ENCODE measurements at regions not wholly inside any gene's neighbourhood (a gene's known extent, or its start where the extent isn't known, plus 50 kb on each side); places are given as distances from the start of the nearest gene placed in this dataset.
"Not testable (repeated sequence)": the region's sequence is repeated elsewhere in the genome, so short reads cannot be mapped to it uniquely, and the experiment has no call there.

DNA sequence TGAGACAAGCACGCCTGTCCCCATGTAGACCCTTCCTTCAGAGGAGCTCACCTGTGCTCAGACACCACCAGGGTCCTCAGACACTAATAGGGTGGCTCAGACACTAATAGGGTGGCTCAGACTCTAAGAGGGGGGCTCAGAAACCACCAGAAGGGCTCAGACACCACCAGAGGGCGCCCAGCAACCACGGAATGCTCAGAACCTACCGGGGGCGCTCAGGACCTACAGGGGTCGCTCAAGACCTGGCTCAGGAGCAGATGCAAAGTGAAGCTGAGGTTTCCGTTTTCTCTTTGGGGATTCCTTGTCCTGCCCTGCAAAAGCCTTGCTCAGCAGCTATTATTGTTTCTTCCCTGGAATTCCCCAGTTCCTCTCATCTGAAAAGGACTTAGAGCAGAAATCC lies 172.1 kb downstream of the POTEB start:
- ATAC-seq, result peak; percentile 89 to 95

DNA sequence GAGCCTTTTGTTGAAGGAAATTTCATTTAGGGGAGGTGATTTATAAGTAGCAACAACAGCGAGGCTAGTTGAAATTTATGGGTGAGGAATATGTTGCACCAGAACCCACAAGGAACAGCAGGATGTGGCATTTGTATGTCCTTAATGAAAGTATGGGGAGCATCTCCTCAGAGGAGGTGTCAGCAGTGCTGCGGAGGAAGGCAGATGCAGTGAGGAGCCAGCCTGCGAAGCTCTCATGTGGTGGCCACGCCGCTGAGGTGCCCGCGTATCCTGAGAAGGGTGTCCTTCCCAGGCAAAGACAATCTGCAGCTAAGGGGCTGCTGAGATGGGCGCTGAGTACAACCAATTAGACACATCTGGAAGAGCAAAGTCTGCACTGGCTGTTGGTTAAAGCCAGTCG lies 178.9 kb downstream of the POTEB start:
- not testable (repeated sequence) for ATAC-seq

DNA sequence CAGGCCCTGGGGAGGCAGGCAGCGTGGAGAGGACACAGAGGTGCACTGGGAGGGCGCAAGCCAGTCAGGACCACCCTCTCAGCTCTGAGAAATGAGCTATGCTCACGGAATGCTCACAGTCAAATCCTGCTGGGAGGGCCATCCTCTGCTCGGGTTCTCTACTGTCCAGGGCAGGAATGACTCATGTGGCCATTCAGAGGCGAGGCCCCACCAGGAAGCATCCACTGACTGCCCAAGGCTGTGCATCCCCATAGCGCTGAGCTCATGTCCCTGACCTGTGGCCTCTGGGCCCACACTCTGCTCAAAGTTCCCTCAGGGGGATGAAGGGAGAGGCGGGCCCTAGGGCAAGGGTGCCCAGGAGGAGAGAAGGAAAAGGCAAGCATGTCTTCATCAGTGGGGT lies 182.4 kb downstream of the POTEB start:
- ATAC-seq, result not testable (repeated sequence)

DNA sequence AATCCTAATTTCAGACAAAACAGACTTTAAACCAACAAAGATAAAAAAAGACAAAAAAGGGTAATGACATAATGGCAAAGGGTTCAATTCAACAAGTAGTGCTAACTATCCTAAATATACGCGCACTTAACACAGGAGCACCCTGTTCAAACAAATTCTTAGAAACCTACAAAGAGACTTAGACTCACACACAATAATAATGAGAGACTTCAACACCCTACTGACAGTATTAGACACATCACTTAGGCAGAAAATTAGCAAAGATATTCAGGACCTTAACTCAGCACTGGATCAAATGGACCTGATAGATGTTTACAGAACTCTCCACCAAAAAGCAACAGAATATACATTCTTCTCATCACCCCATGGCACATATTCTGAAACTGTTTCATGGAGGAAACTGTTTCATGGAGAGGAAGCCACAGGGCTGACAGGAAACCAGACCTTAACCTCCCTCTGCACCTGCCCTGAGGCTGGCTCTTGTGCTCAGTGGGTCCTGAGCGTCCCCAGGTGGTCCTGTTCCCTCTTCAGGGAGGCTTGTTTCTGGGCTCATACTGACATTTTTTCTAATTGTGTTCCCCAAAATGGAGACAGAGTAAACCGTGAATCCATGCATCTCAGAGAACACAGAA lies 184.9 kb downstream of the POTEB start:
- ATAC-seq, result peak; percentile 17 to 64

DNA sequence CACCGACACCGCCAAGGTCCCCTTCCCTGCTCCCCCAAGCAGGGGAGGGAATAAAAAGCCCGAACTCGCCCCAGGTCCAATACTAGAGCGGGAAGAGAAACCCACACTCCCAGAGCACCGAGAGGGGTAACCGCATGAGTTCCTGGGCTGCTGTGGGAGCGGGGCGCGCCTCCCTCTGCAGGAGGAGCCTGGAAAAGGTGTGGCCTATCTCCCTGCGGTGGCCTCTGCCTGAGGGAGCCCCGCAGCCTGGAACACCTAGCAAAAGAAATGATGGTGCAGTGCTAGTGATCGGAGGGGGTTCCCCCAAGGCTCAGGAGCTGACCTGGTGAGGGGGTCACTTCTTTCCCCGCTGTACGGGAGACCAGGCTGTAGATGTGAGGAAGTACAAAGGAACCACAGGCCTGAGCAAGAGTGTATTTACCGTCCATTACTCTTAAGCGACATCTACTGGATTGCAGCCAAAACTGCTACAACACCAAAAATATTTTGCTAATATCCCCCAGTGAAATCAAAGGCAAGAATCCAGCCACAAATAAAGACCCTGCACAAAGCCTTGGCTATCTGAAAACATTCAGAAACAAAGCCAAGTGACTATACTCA lies 216.6 kb upstream of the POTEB3 start:
- ATAC-seq, result peak; percentile 83 to 93

DNA sequence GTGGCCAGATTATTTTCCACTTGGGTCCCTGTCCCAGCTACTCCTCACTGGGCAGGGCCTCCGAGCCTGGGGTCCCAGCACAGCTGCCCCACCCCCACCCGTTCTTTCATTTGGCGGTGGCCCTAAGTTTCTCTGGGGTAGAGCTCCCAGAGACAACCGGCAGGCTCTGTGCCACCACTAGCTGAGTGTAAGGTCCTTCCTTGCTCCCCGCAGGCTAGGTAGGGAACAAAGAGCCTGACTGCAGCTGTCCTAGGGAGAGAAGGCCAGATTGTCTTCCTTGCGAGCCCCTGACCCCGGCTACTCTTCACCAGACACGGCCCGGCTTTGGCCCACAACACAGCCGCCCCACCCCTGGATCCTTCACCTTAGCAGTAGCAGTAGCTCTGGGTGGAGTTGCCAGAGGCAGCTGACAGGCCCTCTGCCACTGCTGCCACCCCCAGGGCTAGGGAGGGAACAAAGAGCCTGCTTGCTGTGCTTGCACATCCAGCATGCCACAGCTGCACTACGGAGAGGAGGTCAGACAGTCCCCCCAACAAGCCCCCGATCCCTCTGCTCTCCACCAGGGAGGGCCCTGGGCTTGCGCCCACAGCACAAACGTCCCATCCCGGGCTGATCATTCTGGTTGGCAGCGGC lies 215.9 kb upstream of the POTEB3 start:
- ATAC-seq, result peak; percentile 50 to 53

DNA sequence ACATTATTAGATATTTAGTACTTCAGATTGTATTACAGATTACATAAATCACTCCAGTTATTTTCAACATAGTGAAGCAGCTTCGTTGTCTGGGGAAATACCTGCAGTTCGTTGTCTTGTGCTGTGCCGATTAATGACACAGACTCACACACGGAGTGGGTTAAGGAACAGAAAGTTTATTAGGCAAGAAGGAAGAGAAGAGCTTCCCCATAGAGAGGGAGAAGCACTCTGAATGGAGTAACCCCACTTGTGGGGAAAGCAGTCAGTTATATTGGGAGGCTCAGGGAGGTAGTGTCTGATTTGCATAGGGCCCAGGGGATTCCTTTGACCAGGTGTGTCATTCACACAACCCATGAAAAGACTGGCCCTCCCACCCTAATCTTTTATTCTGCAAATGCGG lies 213.4 kb upstream of the POTEB3 start:
- ATAC-seq, result not testable (repeated sequence)

DNA sequence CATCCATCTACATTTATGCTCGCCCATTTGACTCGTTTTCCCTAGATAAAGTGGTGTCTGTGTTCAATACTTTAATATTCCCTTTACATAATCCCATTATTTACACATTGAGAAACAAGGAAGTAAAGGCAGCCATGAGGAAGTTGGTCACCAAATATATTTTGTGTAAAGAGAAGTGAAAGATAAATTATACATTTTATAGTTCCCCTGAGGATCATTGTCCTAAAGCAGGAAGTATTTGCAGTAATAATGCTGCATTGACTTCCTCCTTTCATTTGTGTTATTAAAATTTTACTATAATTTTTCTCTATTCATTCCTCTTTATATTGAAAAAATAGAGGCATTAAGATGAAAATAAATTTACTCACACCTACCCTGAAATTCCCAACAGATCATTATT lies 198.5 kb upstream of the POTEB3 start:
- not testable (repeated sequence) for ATAC-seq

DNA sequence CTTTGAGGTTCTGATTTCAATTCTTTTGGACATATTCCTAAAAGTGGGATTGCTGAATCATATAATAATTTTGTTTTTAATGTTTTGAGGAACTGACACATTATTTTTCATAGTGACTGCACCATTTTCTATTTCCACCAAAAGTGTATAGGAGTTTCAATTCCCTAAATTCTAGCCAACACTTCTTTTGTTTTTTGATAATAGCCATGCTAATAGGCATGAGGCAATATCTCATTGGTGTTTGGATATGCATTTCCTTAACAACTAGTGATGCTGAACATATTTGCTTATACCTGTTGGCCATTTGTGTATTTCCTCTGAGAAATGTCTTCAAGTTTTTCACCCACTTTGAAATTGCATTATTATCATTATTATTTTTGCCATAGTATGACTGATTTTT lies 186.4 kb upstream of the POTEB3 start:
- ATAC-seq, result not testable (repeated sequence)

DNA sequence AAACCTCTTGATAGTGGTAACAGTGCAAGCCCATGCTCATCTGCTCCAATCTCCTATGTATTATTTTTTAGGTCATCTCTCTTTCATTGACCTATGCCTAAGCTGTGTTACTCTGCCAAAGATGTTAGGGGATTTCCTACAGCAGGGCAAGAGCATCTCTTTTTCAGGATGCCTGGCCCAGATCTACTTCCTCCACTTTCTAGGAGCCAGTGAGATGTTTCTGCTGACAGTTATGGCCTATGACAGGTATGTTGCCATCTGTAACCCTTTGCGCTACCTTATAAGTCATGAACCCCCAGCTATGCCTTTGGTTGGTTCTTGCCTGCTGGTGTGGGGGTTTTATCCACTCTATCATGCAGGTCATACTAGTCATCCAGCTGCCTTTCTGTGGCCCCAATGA lies 168.9 kb upstream of the POTEB3 start:
- ATAC-seq, result not testable (repeated sequence)

DNA sequence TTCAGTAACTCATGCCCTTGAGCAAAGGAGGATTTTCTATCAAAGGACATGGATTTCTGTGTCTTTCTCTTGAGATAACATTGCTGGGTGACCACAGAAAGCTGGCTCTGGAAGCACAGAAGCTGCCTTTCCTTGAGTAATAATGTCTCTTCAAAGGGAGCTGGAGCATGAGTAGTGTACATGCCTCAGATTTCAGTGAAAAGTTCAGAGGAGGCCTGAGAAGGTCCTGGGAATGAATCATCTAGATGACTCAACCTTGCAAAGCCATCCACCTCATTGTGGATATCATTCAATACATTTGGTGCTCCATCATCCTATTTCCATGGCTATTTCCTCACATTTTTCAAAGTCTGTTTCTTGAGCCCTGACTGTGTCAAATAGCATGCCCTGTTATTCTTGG lies 125.1 kb upstream of the POTEB3 start:
- ATAC-seq, result not testable (repeated sequence)

DNA sequence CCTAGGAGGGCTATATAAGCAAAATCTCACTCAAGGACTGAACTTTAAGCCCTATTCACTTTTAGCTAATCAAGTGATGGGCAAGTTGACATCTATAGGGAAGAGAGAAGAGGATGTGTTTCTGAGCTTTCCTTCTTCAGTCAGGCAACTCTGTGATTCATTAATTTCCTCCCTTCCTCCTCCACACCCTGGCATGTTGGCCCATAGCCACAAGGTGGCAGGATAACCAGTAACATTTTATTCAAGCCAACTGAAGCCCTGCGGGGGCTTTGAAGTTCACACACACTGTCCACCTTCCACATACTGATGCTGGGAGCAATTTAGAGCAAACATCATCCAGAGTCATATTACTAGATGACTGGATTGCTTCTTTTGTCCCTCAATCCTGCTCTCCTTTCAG lies 111.5 kb upstream of the POTEB3 start:
- peak; percentile 51 to 68 for ATAC-seq

DNA sequence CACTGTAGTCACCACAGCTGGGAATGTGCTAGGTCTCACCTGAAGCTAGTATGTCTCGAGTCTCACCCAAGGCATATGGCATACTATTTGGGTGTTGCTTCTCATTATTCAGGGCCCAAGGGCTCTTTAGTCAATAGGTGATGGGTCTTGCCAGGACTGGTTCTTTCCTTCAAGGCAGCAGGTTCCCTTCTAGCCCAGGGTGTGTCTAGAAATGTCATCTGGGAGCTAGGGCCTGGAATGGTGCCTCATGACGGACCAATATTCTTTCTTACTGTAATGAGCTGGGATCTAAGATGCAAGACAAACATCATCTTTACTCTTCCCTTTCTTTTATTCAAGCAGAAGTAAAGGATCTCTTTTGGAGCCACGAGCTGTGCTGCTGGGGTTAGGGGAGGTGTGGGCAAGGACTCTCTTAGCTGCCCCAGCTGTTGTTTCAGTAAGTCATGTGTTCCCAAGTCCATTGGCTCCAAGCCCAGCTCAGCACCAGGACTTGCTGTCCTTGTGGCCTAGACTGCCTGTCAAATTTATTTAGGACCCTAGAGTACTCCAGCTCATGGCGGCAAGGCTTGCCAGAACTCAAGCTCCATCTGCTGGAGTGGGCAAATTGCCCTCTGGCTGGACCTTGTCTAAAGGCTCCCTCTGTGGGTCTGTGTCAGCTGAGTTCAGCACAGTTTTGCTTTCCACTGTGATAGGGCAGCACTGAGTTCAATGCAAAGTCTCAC lies 106.0 kb upstream of the POTEB3 start:
- not testable (repeated sequence) for ATAC-seq

DNA sequence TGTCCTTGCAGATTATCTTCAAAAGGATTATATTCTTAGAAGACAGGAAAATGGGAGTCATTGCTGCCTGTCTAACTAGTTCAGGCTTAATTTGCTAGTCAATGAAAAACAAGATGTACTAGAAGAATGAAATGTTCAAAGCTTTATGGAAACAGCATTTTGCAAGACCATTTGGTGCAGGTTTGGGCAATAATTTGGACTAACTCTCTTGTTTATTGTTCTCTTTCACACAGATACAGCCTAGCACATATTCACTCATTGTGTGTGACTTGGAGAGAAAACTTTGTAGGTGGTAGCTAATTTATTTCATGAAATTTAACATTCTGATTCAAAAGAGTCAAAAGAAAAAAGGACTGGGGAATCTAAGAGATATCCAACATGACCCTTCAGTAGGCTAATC lies 92.5 kb upstream of the POTEB3 start:
- not testable (repeated sequence) for ATAC-seq

DNA sequence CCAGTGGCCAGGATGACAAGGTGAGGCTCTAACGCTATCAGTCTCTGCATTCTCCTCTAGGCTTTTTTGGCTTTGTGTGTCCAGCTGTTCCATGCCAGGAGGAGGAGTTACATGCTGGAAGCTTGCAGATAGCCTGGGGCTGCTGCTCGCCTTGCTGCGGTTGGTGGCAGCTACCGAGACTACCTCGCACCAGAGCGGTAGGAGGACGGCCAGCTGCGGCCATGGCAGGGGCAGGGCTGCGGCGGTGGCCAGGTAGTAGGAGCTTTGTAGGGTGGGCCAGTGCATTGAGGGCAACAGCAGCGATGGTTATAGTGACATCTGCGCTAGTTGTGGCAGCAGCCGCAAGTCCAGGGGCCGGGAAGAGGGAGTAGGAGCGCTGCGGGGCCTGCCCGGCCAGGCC lies 75.9 kb upstream of the POTEB3 start:
- not testable (repeated sequence) for ATAC-seq

DNA sequence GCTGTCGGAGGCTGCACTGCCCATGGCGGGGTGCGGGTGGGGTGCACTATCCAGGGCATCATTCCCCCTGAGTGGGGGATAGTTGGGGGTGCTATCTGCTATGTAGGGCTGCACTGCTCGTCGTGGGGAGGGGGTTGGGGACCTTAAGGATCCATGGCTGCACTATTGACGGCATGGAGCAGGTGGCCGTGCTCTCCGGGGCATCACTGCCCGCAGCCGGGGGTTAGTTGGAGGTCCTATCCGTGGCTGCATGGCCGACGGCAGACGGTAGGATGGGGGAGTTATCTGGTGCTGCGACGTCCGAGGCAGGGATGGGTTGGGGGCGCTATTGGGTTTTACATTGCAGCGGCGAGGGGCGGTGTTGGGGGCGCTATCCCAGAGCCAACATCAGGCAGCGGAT lies 75.0 kb upstream of the POTEB3 start:
- ATAC-seq, result not testable (repeated sequence)

DNA sequence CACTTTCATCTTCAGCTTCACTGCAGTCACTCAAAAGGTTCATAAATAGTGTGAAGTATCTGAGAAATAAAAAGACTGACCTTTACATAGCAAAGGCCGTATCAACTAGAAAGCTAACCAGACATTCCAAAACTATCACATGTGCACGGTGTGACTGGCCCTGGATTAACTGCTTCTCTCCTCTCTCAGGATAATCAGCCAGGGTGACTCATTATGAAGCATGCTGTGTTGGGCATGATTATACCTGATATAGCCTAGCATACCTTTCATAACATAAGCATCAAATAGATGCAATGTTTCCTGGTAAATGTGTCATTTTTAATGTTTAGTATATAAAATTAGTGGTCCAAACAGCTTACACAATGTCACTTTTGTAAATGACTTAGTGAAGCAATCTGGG lies 62.7 kb upstream of the POTEB3 start:
- ATAC-seq, result not testable (repeated sequence)
